Liver (tissue), 3 donors: ENCODE measurements at regions not wholly inside any gene's neighbourhood (a gene's known extent, or its start where the extent isn't known, plus 50 kb on each side); places are given as distances from the start of the nearest gene placed in this dataset.

Experiments used
- JUND ChIP-seq, 2 donors: IDR thresholded peaks; 2 replicates each; pipeline ENCODE4 v1.6.1; 2016; ENCODE audit warnings: antibody characterized with exemption in 2 of 2
- MAX ChIP-seq: IDR thresholded peaks from 2 replicates; pipeline ENCODE4 v1.6.1; 2016; ENCODE audit warnings: antibody characterized with exemption
- RAD21 ChIP-seq, 2 donors: IDR thresholded peaks; 2 replicates each; pipeline ENCODE4 v1.6.1; 2016; ENCODE audit warnings: antibody characterized with exemption in 2 of 2, mild to moderate bottlenecking in 2 of 2
- REST ChIP-seq: IDR thresholded peaks from 2 replicates; pipeline ENCODE4 v1.6.1; 2016; ENCODE audit warnings: antibody characterized with exemption, mild to moderate bottlenecking
- TAF1 ChIP-seq: conservative IDR thresholded peaks from 2 replicates; pipeline ENCODE4 v1.6.1; 2016; ENCODE audit warnings: antibody characterized with exemption, mild to moderate bottlenecking
- TF ChIP-seq, protein P1 (sequence below): fragments of 150-350 bp; IDR thresholded peaks from 2 replicates; pipeline ENCODE4 v1.5.1; 2017; ENCODE audit warnings: improper control_type of control experiment, low read depth, low read length; ENCODE audit not compliant: missing input control
- TF ChIP-seq, protein P2 (sequence below): IDR thresholded peaks from 2 replicates; pipeline ENCODE4 v1.6.1; 2016; ENCODE audit warnings: antibody characterized with exemption
- donor health status: healthy.
- donor health status: healthy.

- TF ChIP-seq JUND (IDR thresholded peaks at IDR 0.05) (no peak), REST (no peak), TAF1 (no peak), RAD21 (IDR thresholded peaks at IDR 0.05) (no peak), MAX (no peak)
- TF ChIP-seq, protein P1, sequence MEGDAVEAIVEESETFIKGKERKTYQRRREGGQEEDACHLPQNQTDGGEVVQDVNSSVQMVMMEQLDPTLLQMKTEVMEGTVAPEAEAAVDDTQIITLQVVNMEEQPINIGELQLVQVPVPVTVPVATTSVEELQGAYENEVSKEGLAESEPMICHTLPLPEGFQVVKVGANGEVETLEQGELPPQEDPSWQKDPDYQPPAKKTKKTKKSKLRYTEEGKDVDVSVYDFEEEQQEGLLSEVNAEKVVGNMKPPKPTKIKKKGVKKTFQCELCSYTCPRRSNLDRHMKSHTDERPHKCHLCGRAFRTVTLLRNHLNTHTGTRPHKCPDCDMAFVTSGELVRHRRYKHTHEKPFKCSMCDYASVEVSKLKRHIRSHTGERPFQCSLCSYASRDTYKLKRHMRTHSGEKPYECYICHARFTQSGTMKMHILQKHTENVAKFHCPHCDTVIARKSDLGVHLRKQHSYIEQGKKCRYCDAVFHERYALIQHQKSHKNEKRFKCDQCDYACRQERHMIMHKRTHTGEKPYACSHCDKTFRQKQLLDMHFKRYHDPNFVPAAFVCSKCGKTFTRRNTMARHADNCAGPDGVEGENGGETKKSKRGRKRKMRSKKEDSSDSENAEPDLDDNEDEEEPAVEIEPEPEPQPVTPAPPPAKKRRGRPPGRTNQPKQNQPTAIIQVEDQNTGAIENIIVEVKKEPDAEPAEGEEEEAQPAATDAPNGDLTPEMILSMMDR, result no peak
- TF ChIP-seq, protein P2, sequence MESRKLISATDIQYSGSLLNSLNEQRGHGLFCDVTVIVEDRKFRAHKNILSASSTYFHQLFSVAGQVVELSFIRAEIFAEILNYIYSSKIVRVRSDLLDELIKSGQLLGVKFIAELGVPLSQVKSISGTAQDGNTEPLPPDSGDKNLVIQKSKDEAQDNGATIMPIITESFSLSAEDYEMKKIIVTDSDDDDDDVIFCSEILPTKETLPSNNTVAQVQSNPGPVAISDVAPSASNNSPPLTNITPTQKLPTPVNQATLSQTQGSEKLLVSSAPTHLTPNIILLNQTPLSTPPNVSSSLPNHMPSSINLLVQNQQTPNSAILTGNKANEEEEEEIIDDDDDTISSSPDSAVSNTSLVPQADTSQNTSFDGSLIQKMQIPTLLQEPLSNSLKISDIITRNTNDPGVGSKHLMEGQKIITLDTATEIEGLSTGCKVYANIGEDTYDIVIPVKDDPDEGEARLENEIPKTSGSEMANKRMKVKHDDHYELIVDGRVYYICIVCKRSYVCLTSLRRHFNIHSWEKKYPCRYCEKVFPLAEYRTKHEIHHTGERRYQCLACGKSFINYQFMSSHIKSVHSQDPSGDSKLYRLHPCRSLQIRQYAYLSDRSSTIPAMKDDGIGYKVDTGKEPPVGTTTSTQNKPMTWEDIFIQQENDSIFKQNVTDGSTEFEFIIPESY, result no peak
Observed at GRCh38 chr11:27570542-27570941, 64.0 kb upstream of the LIN7C start.
